Peyer's patch (tissue), 4 donors: ENCODE measurements at regions not wholly inside any gene's neighbourhood (a gene's known extent, or its start where the extent isn't known, plus 50 kb on each side); places are given as distances from the start of the nearest gene placed in this dataset.

Source experiments
- DNase-seq, 3 donors: peaks; one replicate each; pipeline ENCODE4 v3.0.0-alpha.2; 2017 to 2019
- H3K27ac ChIP-seq, 4 donors: fragments of 200-600 bp; sonication (generic); one replicate each; pipeline ENCODE4 v1.5.1; 2016 to 2019
- H3K27me3 ChIP-seq, 2 donors: fragments of 200-600 bp; sonication (generic); one replicate each; pipeline ENCODE4 v1.5.1; 2019
- H3K36me3 ChIP-seq, 3 donors: fragments of 200-600 bp; sonication (generic); one replicate each; pipeline ENCODE4 v1.5.1; 2016 to 2019
- H3K4me1 ChIP-seq, 4 donors: fragments of 200-600 bp; sonication (generic); one replicate each; pipeline ENCODE4 v1.5.1; 2016 to 2019
- H3K4me3 ChIP-seq, 4 donors: fragments of 200-600 bp; sonication (generic); 1 replicate in 3 of 4; 2 replicates in 1 of 4; pipeline ENCODE4 v1.5.1; 2016 to 2019; ENCODE audit warnings: mild to moderate bottlenecking in 1 of 4
- H3K9me3 ChIP-seq, 4 donors: fragments of 200-600 bp; sonication (generic); one replicate each; pipeline ENCODE4 v1.5.1; 2016 to 2019; ENCODE audit warnings: mild to moderate bottlenecking in 1 of 4
- POLR2A ChIP-seq, 2 donors: fragments of 450-650 bp; IDR thresholded peaks; one replicate each; pipeline ENCODE4 v1.5.1; 2017; ENCODE audit warnings: antibody characterized with exemption in 2 of 2, mild to moderate bottlenecking in 2 of 2, moderate library complexity in 2 of 2
- TF ChIP-seq, protein P1 (sequence below), 6 experiments: fragments of 450-650 bp in 4 of 6; fragments of 200-600 bp in 2 of 6; sonication (generic) in 1 of 6; IDR thresholded peaks; one replicate each; pipeline ENCODE4 v1.5.1; 2017 to 2019; ENCODE audit warnings: antibody characterized with exemption in 6 of 6, mild to moderate bottlenecking in 3 of 6, moderate library complexity in 1 of 6

DNA sequence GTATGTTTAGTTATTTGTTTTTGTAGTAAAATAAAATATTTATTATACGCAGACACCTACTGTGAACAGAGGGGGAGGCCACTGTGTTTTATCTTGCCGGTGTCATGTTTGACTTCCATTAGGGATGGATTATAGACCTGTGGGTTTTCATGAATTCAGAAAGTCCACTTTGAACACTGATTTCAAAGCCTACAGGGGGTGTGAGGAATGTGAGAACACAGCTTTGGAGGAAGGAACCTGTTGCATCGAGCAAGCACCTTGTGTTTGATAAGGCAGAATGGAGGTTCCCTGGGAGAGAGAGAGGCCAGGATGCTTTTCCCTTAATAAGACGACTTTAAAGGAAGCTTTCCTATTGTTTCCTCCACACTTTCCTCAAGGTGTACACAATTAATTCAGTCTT, 665.0 kb upstream of the MGMT start:
- no peak overlapping the region for H3K4me3 ChIP-seq
- no peaks in the 10 kb centered on the region for H3K4me1 ChIP-seq
- no peaks in the 10 kb centered on the region for H3K9me3 ChIP-seq
- TF ChIP-seq, protein P1, sequence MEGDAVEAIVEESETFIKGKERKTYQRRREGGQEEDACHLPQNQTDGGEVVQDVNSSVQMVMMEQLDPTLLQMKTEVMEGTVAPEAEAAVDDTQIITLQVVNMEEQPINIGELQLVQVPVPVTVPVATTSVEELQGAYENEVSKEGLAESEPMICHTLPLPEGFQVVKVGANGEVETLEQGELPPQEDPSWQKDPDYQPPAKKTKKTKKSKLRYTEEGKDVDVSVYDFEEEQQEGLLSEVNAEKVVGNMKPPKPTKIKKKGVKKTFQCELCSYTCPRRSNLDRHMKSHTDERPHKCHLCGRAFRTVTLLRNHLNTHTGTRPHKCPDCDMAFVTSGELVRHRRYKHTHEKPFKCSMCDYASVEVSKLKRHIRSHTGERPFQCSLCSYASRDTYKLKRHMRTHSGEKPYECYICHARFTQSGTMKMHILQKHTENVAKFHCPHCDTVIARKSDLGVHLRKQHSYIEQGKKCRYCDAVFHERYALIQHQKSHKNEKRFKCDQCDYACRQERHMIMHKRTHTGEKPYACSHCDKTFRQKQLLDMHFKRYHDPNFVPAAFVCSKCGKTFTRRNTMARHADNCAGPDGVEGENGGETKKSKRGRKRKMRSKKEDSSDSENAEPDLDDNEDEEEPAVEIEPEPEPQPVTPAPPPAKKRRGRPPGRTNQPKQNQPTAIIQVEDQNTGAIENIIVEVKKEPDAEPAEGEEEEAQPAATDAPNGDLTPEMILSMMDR (IDR thresholded peaks at IDR 0.05), result no peak
- TF ChIP-seq POLR2A (IDR thresholded peaks at IDR 0.05), result no peak
- H3K36me3 ChIP-seq, result no peaks in the 10 kb centered on the region
- H3K27ac ChIP-seq, result no peak overlapping the region
- no peak for DNase-seq
- no peaks in the 10 kb centered on the region for H3K27me3 ChIP-seq

DNA sequence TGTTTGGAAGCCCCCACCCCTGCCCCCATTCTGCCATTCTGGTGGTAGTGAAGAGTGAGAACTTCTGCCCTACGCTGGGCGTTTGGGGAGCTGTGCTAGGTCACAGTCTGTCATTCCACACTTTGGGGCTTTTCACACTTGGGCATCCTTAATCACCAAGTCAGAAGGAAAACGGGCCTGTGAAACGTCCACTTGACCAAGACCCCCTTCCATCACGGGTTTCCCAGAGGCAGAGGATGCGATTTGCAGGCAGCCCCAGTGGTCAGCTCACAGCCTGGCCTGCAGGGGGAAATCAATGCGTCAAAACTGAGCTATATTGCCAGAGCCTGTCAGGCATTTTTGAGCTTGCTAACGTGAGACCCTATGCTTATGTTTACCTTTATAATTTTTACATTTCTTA, 663.3 kb upstream of the MGMT start:
- Histone ChIP-seq H3K9me3 (no peaks in the 10 kb centered on the region), H3K4me3 (no peak overlapping the region), H3K36me3 (no peaks in the 10 kb centered on the region), H3K27me3 (no peaks in the 10 kb centered on the region), H3K27ac (no peak overlapping the region), H3K4me1 (no peaks in the 10 kb centered on the region)
- DNase-seq, result no peak
- TF ChIP-seq, protein P1 (IDR thresholded peaks at IDR 0.05), result no peak
- TF ChIP-seq POLR2A (IDR thresholded peaks at IDR 0.05), result no peak

DNA sequence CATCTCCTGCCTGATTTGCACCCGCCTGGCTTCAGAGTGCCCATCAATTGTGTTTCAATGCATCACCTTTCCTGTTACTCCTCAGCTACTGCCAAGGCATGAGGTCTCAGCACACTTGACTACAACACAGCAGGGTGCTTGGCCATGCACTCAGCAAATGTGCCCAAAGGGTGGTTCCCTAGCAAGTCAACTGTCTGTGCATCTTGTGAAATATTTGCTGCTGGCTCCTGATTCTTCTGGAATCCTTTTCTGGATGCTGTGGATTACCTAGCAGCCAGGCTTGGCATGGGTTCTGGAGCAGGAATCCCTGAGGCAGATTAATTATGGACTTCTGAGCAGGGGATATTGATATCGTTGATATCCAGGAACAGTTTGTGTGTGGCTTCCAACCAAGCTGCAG, 662.6 kb upstream of the MGMT start:
- Histone ChIP-seq H3K36me3 (no peaks in the 10 kb centered on the region), H3K4me1 (no peaks in the 10 kb centered on the region), H3K4me3 (no peak overlapping the region), H3K27ac (no peak overlapping the region), H3K9me3 (no peaks in the 10 kb centered on the region), H3K27me3 (no peaks in the 10 kb centered on the region)
- TF ChIP-seq, protein P1 (IDR thresholded peaks at IDR 0.05), result no peak
- TF ChIP-seq POLR2A (IDR thresholded peaks at IDR 0.05), result no peak
- no peak for DNase-seq

DNA sequence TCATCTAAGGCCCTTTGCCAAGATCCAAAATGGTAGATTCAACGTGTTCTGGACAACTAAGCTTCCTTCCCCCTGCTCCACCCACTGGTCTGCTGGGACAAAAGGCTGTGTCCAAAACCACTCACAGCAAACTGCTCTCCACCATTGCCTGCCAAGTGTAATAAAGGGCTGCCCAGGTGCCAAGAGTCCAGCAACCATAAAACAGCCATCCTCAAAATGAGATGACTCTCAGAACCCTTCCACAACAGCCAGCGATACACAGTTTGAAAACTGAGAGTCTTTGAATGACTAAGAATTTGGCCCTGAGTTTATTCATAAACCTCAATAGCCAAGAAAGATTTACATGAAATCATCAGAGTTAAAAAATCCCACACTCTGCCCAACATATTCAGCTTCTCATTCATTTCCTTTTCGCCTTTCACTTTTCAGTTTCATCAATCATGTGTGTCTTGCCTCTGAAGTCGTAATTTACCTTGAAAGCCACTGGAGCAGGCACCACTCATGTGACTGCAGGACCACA, 658.1 kb upstream of the MGMT start:
- H3K9me3 ChIP-seq, result no peaks in the 10 kb centered on the region
- no peaks in the 10 kb centered on the region for H3K27me3 ChIP-seq
- H3K27ac ChIP-seq, result no peak overlapping the region
- DNase-seq, result no peak
- H3K36me3 ChIP-seq, result no peaks in the 10 kb centered on the region
- TF ChIP-seq, protein P1 (IDR thresholded peaks at IDR 0.05), result no peak
- TF ChIP-seq POLR2A (IDR thresholded peaks at IDR 0.05), result no peak
- no peaks in the 10 kb centered on the region for H3K4me1 ChIP-seq
- H3K4me3 ChIP-seq, result no peak overlapping the region

DNA sequence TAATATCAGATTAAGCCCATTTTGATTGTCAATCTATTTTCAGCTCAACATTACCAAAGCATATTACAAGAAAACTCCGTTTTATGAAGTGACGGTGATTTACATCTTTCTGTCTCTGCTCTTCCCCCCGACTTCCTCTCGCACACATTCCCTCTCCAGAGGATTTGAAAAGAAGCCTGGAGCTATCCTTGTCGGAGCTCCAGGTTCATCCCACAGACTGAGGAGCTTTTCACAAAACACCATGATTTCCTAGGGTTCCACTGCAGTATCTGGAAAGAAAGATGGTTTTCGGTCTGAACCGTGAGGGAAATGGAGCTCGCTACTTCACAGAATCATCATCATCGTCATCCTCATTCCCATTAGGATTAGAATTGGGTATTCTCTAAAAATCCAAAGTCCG, 655.5 kb upstream of the MGMT start:
- no peaks in the 10 kb centered on the region for H3K36me3 ChIP-seq
- no peak overlapping the region for H3K4me3 ChIP-seq
- no peaks in the 10 kb centered on the region for H3K9me3 ChIP-seq
- no peaks in the 10 kb centered on the region for H3K27me3 ChIP-seq
- H3K4me1 ChIP-seq, result no peaks in the 10 kb centered on the region
- H3K27ac ChIP-seq, result no peak overlapping the region
- no peak for TF ChIP-seq POLR2A (IDR thresholded peaks at IDR 0.05)
- TF ChIP-seq, protein P1 (IDR thresholded peaks at IDR 0.05), result no peak
- no peak for DNase-seq

DNA sequence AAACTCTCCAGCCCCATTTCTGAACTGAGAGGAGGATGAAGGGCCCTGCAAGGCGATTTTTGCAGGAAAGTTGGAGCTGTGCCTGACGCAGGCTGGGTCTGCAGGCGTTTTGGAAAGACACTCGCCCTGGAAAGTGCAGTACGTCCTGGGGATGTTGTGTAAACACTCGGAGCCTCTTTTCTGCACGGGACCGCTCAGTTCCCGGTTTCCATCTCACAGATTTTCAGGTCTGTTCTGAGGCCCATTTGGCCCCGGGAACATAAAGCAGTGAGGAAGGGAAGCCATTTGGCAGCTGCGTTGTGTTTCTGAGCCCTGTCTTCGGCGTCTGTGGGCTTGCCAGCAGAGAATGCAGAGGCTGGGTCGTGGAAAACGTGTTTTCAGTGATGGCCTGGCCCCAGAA, 655.0 kb upstream of the MGMT start:
- Histone ChIP-seq H3K4me1 (no peaks in the 10 kb centered on the region), H3K9me3 (no peaks in the 10 kb centered on the region), H3K36me3 (no peaks in the 10 kb centered on the region), H3K4me3 (no peak overlapping the region), H3K27ac (no peak overlapping the region), H3K27me3 (no peaks in the 10 kb centered on the region)
- TF ChIP-seq POLR2A (IDR thresholded peaks at IDR 0.05), result no peak
- TF ChIP-seq, protein P1 (IDR thresholded peaks at IDR 0.05), result no peak
- DNase-seq, result no peak
